C4-2B (cell line): ENCODE measurements at regions not wholly inside any gene's neighbourhood (a gene's known extent, or its start where the extent isn't known, plus 50 kb on each side); places are given as distances from the start of the nearest gene placed in this dataset.

Experiments
- CTCF ChIP-seq: fragments of 450-650 bp; conservative IDR thresholded peaks from 2 replicates; pipeline ENCODE4 v1.5.1; 2017; ENCODE audit warnings: mild to moderate bottlenecking
- ZFX ChIP-seq: fragments of 450-650 bp; IDR thresholded peaks from 2 replicates; pipeline ENCODE4 v1.6.1; 2017

GRCh38 chr3:181103605-181104004 is 114.1 kb upstream of the DNAJC19 start:
- TF ChIP-seq CTCF (peak; percentile 70), ZFX (no peak)
